HCT116 (cell line): ENCODE measurements at regions not wholly inside any gene's neighbourhood (a gene's known extent, or its start where the extent isn't known, plus 50 kb on each side); places are given as distances from the start of the nearest gene placed in this dataset.

ENCODE experiments used
- ATAC-seq: fragments of 200-7000 bp; cut with Tn5 transposase; 2 replicates; pipeline ENCODE4 v1.9.1; 2020; ENCODE audit warnings: mild to moderate bottlenecking, moderate library complexity
- BruUV-seq: library from RNA; stranded (reverse); fragments of 400-500 nt; replicated peaks from 2 replicates; lab custom pipeline; 2021; lab: Mats Ljungman, UMichigan
- CTCF ChIA-PET: fragments of 300-600 bp; sonication (Branson Sonifier 250); formaldehyde crosslinking; loops from one replicate; lab custom pipeline; 2021; ENCODE audit warnings: antibody characterized with exemption; lab: Charles Lee
- POLR2A ChIA-PET: fragments of 300-600, 350-600 bp; sonication (Branson Sonifier 250); formaldehyde crosslinking; loops from one replicate; lab custom pipeline; 2021; ENCODE audit warnings: antibody characterized with exemption; lab: Charles Lee
- RAD21 ChIA-PET, 2 experiments: fragments of 300-600 bp; sonication (Branson Sonifier 250); formaldehyde crosslinking; loops; one replicate each; lab custom pipeline; 2023; ENCODE audit warnings: low total read pairs in 2 of 2; ENCODE audit not compliant: uncharacterized antibody in 2 of 2, unreplicated experiment in 2 of 2, low non-redundant PET in 1 of 2; lab: Charles Lee
- DNase-seq: peaks from one replicate; pipeline ENCODE4 v3.0.0-alpha.2; 2010; ENCODE audit warnings: low read depth, low spot score
- H2AFZ ChIP-seq: fragments of 200-600 bp; shearing (Covaris generic), sonication (generic); 2 replicates; pipeline ENCODE4 v1.6.1; 2017; ENCODE audit warnings: low read depth, mixed run types, mixed read lengths, antibody characterized with exemption, low read length; ENCODE audit not compliant: poor library complexity, severe bottlenecking
- H3K27ac ChIP-seq: 2 replicates; pipeline ENCODE4 v1.5.1; 2012; ENCODE audit warnings: low read depth, low read length
- H3K27me3 ChIP-seq: fragments of 200-600 bp; sonication (generic); 2 replicates; pipeline ENCODE4 v1.6.1; 2016; ENCODE audit warnings: mixed run types, low read length, mixed read lengths; ENCODE audit not compliant: insufficient read depth
- H3K36me3 ChIP-seq, 2 experiments: fragments of 200-500 bp in 1 of 2; fragments of 200-600 bp in 1 of 2; sonication (Bioruptor generic) in 1 of 2; sonication (generic) in 1 of 2; 2 replicates each; pipeline versions ENCODE4 v1.5.1 to v1.6.1; 2014 to 2016; ENCODE audit warnings: low read length in 2 of 2, inconsistent platforms in 1 of 2, mixed read lengths in 1 of 2, mixed run types in 1 of 2; ENCODE audit not compliant: insufficient read depth in 2 of 2, control insufficient read depth in 1 of 2
- H3K4me1 ChIP-seq, 2 experiments: fragments of 200-600 bp in 1 of 2; sonication (generic) in 1 of 2; 2 replicates each; pipeline versions ENCODE4 v1.5.1 to v1.6.1; 2012 to 2017; ENCODE audit warnings: low read length in 2 of 2, inconsistent platforms in 1 of 2, mild to moderate bottlenecking in 1 of 2, mixed read lengths in 1 of 2, mixed run types in 1 of 2, moderate library complexity in 1 of 2; ENCODE audit not compliant: insufficient read depth in 2 of 2, control insufficient read depth in 1 of 2
- H3K4me2 ChIP-seq: fragments of 200-600 bp; sonication (generic); 2 replicates; pipeline ENCODE4 v1.6.1; 2017; ENCODE audit warnings: mixed run types, low read length, mixed read lengths
- H3K4me3 ChIP-seq, 2 experiments: fragments of 200-600 bp in 1 of 2; sonication (generic) in 1 of 2; replicated peaks in 1 of 2; 2 replicates each; pipeline ENCODE4 v1.5.1; 2011 to 2016; ENCODE audit warnings: low read length in 2 of 2, control low read depth in 1 of 2, low read depth in 1 of 2, mild to moderate bottlenecking in 1 of 2, mixed read lengths in 1 of 2, mixed run types in 1 of 2
- H3K79me2 ChIP-seq: fragments of 200-600 bp; sonication (generic); 2 replicates; pipeline ENCODE4 v1.6.1; 2017; ENCODE audit warnings: mild to moderate bottlenecking, mixed run types, low read length, moderate library complexity, mixed read lengths; ENCODE audit not compliant: insufficient read depth
- H3K9ac ChIP-seq: fragments of 200-600 bp; sonication (generic); 2 replicates; pipeline ENCODE4 v1.6.1; 2016; ENCODE audit warnings: low read length, mixed read lengths
- H3K9me2 ChIP-seq: fragments of 200-600 bp; sonication (generic), shearing (Covaris generic); 2 replicates; pipeline ENCODE4 v1.6.1; 2017; ENCODE audit warnings: mixed run types, mild to moderate bottlenecking, moderate library complexity; ENCODE audit not compliant: insufficient read depth
- H3K9me3 ChIP-seq, 2 experiments: fragments of 200-500 bp in 1 of 2; fragments of 200-600 bp in 1 of 2; sonication (Bioruptor generic) in 1 of 2; sonication (generic) in 1 of 2; 2 replicates each; pipeline ENCODE4 v1.6.1; 2014 to 2017; ENCODE audit warnings: low read length in 2 of 2, mixed read lengths in 2 of 2, inconsistent platforms in 1 of 2, low read depth in 1 of 2, mild to moderate bottlenecking in 1 of 2, mixed run types in 1 of 2, moderate library complexity in 1 of 2; ENCODE audit not compliant: control insufficient read depth in 1 of 2, insufficient read depth in 1 of 2
- H4K20me1 ChIP-seq: fragments of 200-600 bp; sonication (generic), shearing (Covaris generic); 2 replicates; pipeline ENCODE4 v1.6.1; 2017; ENCODE audit warnings: mixed run types, mild to moderate bottlenecking, moderate library complexity; ENCODE audit not compliant: insufficient read depth
- CBX3 ChIP-seq: IDR thresholded peaks from 2 replicates; pipeline ENCODE4 v1.6.1; 2012; ENCODE audit warnings: low read depth
- CEBPB ChIP-seq: IDR thresholded peaks from 2 replicates; pipeline ENCODE4 v1.6.1; 2012; ENCODE audit warnings: low read depth
- EGR1 ChIP-seq: IDR thresholded peaks from 2 replicates; pipeline ENCODE4 v1.6.1; 2012; ENCODE audit warnings: low read depth
- EZH2 ChIP-seq: fragments of 200-600 bp; sonication (generic); IDR thresholded peaks from 2 replicates; pipeline ENCODE4 v1.6.1; 2017; ENCODE audit warnings: antibody characterized with exemption, mixed run types
- EZH2phosphoT487 ChIP-seq: fragments of 200-600 bp; IDR thresholded peaks from 2 replicates; pipeline ENCODE4 v1.6.1; 2018; ENCODE audit warnings: antibody characterized with exemption, borderline replicate concordance
- FOSL1 ChIP-seq: IDR thresholded peaks from 2 replicates; pipeline ENCODE4 v1.6.1; 2012; ENCODE audit warnings: low read depth
- JUND ChIP-seq: IDR thresholded peaks from 2 replicates; pipeline ENCODE4 v1.6.1; 2012
- POLR2A ChIP-seq: IDR thresholded peaks from 2 replicates; pipeline ENCODE4 v1.7.0; 2011; ENCODE audit warnings: borderline replicate concordance; ENCODE audit not compliant: insufficient read depth, insufficient read length; ENCODE audit errors: extremely low read depth
- POLR2AphosphoS5 ChIP-seq: IDR thresholded peaks from 2 replicates; pipeline ENCODE4 v1.6.1; 2011; ENCODE audit warnings: mild to moderate bottlenecking, low read depth, low read length, moderate library complexity
- RAD21 ChIP-seq: IDR thresholded peaks from 2 replicates; pipeline ENCODE4 v1.6.1; 2012; ENCODE audit warnings: low read depth, mild to moderate bottlenecking
- SIN3A ChIP-seq: IDR thresholded peaks from 2 replicates; pipeline ENCODE4 v1.6.1; 2012; ENCODE audit warnings: low read depth
- SP1 ChIP-seq: IDR thresholded peaks from 2 replicates; pipeline ENCODE4 v1.6.1; 2012; ENCODE audit warnings: low read depth
- SRF ChIP-seq: IDR thresholded peaks from 2 replicates; pipeline ENCODE4 v1.6.1; 2012; ENCODE audit warnings: low read depth
- TCF7L2 ChIP-seq: IDR thresholded peaks from 2 replicates; pipeline ENCODE4 v1.7.0; 2011; ENCODE audit warnings: borderline replicate concordance, inconsistent platforms; ENCODE audit not compliant: insufficient read depth, insufficient read length; ENCODE audit errors: extremely low read depth
- YY1 ChIP-seq: IDR thresholded peaks from 2 replicates; pipeline ENCODE4 v1.6.1; 2011; ENCODE audit warnings: low read length, low read depth, moderate library complexity, mild to moderate bottlenecking; ENCODE audit not compliant: insufficient replicate concordance; ENCODE audit errors: extremely low read depth
- ZNF274 ChIP-seq: fragments of 200-500 bp; sonication (Bioruptor generic); IDR thresholded peaks from 2 replicates; pipeline ENCODE4 v1.6.1; 2014; ENCODE audit warnings: mild to moderate bottlenecking, low read depth, low read length, inconsistent platforms
- intact Hi-C: fragments of 100-400 bp; cut with micrococcal nuclease; formaldehyde crosslinking; loops from 2 replicates; pipeline ENCODE4 v1.10.0; 2022
- TF ChIP-seq, protein P1 (sequence below): IDR thresholded peaks from 2 replicates; pipeline ENCODE4 v1.6.1; 2011; ENCODE audit warnings: mild to moderate bottlenecking, low read length, moderate library complexity; ENCODE audit not compliant: insufficient replicate concordance; ENCODE audit errors: extremely low read depth
- TF ChIP-seq, protein P2 (sequence below), 3 experiments: fragments of 200-600 bp in 1 of 3; sonication (generic) in 1 of 3; IDR thresholded peaks in 2 of 3; conservative IDR thresholded peaks in 1 of 3; 2 replicates each; pipeline ENCODE4 v1.5.1; 2012 to 2017; ENCODE audit warnings: low read depth in 2 of 3, low read length in 2 of 3, antibody characterized with exemption in 1 of 3, borderline replicate concordance in 1 of 3, control low read depth in 1 of 3, mild to moderate bottlenecking in 1 of 3, mixed read lengths in 1 of 3, mixed run types in 1 of 3, moderate library complexity in 1 of 3; ENCODE audit not compliant: insufficient read depth in 1 of 3
- TF ChIP-seq, protein P3 (sequence below): IDR thresholded peaks from 2 replicates; pipeline ENCODE4 v1.6.1; 2012; ENCODE audit warnings: low read depth
- TF ChIP-seq, protein P4 (sequence below): IDR thresholded peaks from 2 replicates; pipeline ENCODE4 v1.6.1; 2012

DNA sequence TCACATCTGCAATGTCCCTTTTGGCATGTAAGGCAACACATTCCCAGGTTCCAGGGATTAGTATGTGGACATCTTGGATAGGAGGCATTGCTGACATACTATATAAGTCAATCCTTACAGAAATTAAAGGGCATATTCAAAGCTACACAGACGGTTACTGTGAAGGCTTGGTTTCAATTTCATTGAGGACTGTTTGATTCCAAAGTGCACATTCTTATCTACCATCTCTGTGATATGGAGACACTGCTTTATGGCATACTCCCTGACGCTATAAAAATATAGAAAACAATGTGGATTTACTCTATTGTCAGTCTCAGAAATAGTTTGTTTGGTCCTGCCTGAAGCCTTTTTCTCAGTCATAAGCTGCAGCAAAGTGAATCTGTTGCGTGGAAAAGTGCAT, 1486.7 kb downstream of the FAM181B start:
- ATAC-seq (no peak), DNase-seq (no peak)
- Histone ChIP-seq H3K4me2 (no peak overlapping the region), H3K9me2 (no peaks in the 10 kb centered on the region), H3K27me3 (no peaks in the 10 kb centered on the region), H3K4me3 (no peak overlapping the region), H3K9ac (no peak overlapping the region), H3K9me3 (peaks cover 0 to 15% of the 10 kb centered on the region in 2 experiments; a peak in 2 of 4 replicates), H3K36me3 (no peaks in the 10 kb centered on the region), H3K4me1 (no peaks in the 10 kb centered on the region), H4K20me1 (no peaks in the 10 kb centered on the region), H3K27ac (no peak overlapping the region), H2AFZ (no peak overlapping the region), H3K79me2 (no peaks in the 10 kb centered on the region)
- intact Hi-C loops: no loop called here
- BruUV-seq: no TSS peak
- TF ChIP-seq POLR2AphosphoS5 (no peak), TCF7L2 (no peak), EGR1 (no peak), POLR2A (no peak), EZH2phosphoT487 (no peak), FOSL1 (no peak), YY1 (no peak), SRF (no peak), JUND (no peak), SIN3A (no peak), EZH2 (no peak), SP1 (no peak), CEBPB (no peak), CBX3 (no peak), RAD21 (no peak), ZNF274 (no peak)
- TF ChIP-seq, protein P1, sequence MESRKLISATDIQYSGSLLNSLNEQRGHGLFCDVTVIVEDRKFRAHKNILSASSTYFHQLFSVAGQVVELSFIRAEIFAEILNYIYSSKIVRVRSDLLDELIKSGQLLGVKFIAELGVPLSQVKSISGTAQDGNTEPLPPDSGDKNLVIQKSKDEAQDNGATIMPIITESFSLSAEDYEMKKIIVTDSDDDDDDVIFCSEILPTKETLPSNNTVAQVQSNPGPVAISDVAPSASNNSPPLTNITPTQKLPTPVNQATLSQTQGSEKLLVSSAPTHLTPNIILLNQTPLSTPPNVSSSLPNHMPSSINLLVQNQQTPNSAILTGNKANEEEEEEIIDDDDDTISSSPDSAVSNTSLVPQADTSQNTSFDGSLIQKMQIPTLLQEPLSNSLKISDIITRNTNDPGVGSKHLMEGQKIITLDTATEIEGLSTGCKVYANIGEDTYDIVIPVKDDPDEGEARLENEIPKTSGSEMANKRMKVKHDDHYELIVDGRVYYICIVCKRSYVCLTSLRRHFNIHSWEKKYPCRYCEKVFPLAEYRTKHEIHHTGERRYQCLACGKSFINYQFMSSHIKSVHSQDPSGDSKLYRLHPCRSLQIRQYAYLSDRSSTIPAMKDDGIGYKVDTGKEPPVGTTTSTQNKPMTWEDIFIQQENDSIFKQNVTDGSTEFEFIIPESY: no peak
- TF ChIP-seq, protein P2, sequence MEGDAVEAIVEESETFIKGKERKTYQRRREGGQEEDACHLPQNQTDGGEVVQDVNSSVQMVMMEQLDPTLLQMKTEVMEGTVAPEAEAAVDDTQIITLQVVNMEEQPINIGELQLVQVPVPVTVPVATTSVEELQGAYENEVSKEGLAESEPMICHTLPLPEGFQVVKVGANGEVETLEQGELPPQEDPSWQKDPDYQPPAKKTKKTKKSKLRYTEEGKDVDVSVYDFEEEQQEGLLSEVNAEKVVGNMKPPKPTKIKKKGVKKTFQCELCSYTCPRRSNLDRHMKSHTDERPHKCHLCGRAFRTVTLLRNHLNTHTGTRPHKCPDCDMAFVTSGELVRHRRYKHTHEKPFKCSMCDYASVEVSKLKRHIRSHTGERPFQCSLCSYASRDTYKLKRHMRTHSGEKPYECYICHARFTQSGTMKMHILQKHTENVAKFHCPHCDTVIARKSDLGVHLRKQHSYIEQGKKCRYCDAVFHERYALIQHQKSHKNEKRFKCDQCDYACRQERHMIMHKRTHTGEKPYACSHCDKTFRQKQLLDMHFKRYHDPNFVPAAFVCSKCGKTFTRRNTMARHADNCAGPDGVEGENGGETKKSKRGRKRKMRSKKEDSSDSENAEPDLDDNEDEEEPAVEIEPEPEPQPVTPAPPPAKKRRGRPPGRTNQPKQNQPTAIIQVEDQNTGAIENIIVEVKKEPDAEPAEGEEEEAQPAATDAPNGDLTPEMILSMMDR (IDR thresholded peaks at IDR 0.05 in 2 of 3, conservative IDR thresholded peaks at IDR 0.05 in 1 of 3; ENCODE audit: borderline replicate concordance in 1 of 3, insufficient read depth in 1 of 3, low read depth in 2 of 3, low read length in 2 of 3): no peak
- TF ChIP-seq, protein P3, sequence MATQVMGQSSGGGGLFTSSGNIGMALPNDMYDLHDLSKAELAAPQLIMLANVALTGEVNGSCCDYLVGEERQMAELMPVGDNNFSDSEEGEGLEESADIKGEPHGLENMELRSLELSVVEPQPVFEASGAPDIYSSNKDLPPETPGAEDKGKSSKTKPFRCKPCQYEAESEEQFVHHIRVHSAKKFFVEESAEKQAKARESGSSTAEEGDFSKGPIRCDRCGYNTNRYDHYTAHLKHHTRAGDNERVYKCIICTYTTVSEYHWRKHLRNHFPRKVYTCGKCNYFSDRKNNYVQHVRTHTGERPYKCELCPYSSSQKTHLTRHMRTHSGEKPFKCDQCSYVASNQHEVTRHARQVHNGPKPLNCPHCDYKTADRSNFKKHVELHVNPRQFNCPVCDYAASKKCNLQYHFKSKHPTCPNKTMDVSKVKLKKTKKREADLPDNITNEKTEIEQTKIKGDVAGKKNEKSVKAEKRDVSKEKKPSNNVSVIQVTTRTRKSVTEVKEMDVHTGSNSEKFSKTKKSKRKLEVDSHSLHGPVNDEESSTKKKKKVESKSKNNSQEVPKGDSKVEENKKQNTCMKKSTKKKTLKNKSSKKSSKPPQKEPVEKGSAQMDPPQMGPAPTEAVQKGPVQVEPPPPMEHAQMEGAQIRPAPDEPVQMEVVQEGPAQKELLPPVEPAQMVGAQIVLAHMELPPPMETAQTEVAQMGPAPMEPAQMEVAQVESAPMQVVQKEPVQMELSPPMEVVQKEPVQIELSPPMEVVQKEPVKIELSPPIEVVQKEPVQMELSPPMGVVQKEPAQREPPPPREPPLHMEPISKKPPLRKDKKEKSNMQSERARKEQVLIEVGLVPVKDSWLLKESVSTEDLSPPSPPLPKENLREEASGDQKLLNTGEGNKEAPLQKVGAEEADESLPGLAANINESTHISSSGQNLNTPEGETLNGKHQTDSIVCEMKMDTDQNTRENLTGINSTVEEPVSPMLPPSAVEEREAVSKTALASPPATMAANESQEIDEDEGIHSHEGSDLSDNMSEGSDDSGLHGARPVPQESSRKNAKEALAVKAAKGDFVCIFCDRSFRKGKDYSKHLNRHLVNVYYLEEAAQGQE: no peak
- TF ChIP-seq, protein P4, sequence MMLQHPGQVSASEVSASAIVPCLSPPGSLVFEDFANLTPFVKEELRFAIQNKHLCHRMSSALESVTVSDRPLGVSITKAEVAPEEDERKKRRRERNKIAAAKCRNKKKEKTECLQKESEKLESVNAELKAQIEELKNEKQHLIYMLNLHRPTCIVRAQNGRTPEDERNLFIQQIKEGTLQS: no peak
- POLR2A ChIA-PET: no interaction called here
- CTCF ChIA-PET: no interaction called here
- RAD21 ChIA-PET: no interaction called here
